Epithelial cell of esophagus (primary cell): ENCODE measurements at regions not wholly inside any gene's neighbourhood (a gene's known extent, or its start where the extent isn't known, plus 50 kb on each side); places are given as distances from the start of the nearest gene placed in this dataset.

Experiments used
- DNase-seq: peaks from one replicate; pipeline ENCODE4 v3.0.0; 2010; ENCODE audit warnings: low read depth
- H3K4me3 ChIP-seq: 2 replicates; pipeline ENCODE4 v1.5.1; 2011; ENCODE audit warnings: mild to moderate bottlenecking, low read length, control low read depth
- TF ChIP-seq, protein P1 (sequence below): IDR thresholded peaks from 2 replicates; pipeline ENCODE4 v1.5.1; 2011; ENCODE audit warnings: low read depth, mild to moderate bottlenecking, low read length, control low read depth, inconsistent platforms; ENCODE audit not compliant: insufficient read depth; ENCODE audit errors: missing control alignments

DNA sequence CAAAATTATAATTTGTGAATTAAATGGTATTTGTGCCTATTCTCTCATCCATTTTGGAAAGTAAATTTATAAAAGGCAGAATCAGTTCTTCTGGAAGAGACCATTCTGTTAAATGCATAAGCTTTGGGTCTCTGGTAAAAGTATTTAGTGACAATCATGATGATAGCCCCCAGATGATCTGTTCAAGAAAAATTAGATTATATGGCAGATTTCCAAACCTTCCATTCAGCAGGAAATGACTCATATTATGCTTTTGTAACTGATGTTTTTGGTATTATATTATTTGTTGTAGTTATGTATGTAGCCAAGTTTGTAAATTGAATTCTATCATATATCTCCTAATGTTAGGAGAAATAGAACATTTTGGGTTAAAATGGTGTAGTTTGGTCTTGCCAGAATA, 340.8 kb upstream of the DPH6 start:
- TF ChIP-seq, protein P1, sequence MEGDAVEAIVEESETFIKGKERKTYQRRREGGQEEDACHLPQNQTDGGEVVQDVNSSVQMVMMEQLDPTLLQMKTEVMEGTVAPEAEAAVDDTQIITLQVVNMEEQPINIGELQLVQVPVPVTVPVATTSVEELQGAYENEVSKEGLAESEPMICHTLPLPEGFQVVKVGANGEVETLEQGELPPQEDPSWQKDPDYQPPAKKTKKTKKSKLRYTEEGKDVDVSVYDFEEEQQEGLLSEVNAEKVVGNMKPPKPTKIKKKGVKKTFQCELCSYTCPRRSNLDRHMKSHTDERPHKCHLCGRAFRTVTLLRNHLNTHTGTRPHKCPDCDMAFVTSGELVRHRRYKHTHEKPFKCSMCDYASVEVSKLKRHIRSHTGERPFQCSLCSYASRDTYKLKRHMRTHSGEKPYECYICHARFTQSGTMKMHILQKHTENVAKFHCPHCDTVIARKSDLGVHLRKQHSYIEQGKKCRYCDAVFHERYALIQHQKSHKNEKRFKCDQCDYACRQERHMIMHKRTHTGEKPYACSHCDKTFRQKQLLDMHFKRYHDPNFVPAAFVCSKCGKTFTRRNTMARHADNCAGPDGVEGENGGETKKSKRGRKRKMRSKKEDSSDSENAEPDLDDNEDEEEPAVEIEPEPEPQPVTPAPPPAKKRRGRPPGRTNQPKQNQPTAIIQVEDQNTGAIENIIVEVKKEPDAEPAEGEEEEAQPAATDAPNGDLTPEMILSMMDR: no peak
- H3K4me3 ChIP-seq: no peak overlapping the region
- DNase-seq: peak; percentile 60

DNA sequence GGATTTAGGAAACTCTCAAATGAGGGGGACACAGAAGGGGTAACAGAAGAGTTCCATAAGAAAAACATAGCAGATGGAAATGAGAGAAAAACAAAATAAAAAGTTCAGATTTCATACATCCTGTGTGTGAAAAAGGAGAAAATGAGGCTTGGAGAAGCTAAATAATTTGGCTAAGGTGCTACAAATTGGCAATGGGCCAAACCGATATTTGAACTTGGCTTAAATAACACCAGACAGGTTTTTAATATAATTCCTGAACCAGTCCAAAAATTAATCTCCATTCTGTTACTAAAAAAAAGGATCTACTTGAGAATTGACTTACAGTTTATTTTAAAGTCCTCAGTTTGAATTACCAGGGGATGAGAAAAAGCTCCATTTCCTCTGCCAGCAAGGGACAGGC, 342.9 kb upstream of the DPH6 start:
- DNase-seq: peak; percentile 9
- TF ChIP-seq, protein P1: no peak
- H3K4me3 ChIP-seq: no peak overlapping the region

DNA sequence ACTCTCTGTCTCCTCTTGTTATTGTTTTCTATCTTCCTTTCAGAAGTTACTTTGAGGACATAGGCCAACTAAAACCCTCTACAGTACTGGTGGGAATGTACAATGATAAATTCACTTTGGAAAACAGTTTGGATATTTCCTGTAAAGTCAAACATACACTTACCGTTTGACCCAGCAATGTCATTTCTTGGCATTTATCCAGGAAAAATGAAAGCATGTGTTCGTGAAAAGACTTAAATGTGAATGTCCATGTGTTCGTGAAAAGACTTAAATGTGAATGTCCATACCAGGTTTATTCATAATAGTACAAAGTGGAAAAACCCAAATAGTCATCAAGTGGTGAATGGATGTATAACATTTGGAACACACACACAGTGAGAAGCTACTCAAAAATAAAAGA, 361.5 kb upstream of the DPH6 start:
- no peak overlapping the region for H3K4me3 ChIP-seq
- no peak for DNase-seq
- TF ChIP-seq, protein P1: no peak

DNA sequence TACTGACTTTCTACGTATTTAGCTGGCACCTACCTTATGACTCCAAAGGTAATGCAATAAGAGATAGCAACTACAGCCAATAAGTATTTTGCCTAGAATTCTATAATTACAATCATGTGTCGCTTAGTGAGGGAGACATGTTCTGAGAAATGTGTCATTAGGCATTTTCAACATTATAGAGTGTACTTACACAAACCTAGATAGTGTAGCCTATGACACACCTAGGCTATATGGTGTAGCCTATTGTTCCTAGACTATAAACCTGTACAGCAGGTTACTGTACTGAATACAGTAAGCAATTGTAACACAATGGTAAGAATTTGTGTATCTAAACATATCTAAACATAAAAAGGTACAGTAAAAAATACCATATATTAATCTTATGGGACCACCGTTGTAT, 363.4 kb upstream of the DPH6 start:
- H3K4me3 ChIP-seq: no peak overlapping the region
- peak; percentile 56 for DNase-seq
- TF ChIP-seq, protein P1: no peak

DNA sequence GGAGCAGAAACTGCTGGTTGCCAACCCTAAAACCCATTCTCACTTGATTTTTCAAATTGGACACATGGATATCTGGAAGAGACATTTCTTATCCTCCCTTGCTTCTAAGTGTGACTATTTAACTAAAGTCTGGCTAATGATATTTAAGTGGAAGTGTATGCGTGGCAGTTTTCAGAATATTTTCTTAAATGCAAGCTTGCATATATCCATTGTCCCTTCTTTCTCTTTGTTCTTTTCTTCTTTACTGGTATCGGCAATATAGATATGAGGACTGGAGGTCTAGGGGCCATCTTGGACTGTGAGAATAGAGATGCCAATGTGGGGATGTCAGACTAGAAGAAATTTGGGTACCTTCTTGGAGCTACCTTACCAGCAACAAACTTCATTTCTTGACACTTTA, 364.3 kb upstream of the DPH6 start:
- no peak for DNase-seq
- no peak overlapping the region for H3K4me3 ChIP-seq
- TF ChIP-seq, protein P1: no peak

DNA sequence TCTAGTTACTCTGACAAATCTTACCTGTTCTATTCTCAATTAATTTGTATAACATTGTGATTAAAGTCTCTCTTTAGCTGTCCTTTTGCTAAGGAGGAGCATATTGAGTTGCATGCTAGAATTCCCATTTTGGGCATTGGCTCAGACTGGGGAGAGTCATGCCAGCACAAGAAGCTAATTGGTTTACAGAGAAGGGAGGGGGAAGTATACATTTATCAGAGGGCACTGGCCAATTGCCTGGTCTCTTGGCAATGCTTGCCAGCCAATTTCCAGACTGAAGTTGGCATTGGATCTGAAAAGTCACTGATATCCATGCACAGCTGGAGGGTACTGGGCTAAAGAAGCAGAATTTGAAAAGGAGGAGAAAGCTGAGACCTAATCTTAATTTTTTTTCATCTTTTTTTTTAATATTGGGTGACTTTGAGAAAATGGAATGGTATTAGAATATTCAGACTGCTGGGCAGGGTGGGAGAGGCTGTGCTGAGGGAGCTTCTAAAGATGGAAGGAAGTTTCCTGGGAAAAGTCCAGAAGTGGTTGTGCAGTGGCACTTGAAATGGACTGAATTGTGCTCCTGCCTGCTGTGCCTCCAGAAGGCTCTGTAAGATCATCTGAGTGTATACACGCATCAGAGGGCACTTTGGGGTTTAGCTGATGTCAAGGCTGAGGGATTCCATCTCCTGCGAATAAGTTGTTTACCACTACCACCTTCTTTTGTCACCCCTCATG, 365.2 kb upstream of the DPH6 start:
- DNase-seq: no peak
- TF ChIP-seq, protein P1: no peak

DNA sequence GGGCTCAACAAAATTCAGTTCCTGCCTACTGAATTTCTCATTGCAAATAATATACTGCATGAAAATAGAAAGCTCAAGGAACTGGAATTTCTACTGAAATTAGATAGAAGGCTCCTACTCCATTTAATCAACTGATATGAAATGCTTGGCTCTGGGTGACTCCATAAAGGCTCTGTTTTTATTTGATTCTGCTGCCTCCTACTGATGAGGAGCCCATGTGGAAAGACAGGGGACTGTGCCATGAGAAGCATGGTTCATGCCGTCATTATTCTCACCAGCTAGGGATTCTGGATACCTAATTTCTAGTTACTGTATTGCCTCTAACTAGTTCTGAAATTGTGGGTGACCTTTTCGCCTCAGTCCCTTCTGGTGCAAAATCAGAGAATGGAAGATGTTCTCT, 366.2 kb upstream of the DPH6 start:
- TF ChIP-seq, protein P1: peak; percentile 39
- H3K4me3 ChIP-seq: no peak overlapping the region
- DNase-seq: peak; percentile 34

More for the DNA sequence above, 365.2 kb upstream of the DPH6 start:
- H3K4me3 ChIP-seq: no peak overlapping the region
